Parathyroid adenoma (tissue), 2 donors: ENCODE measurements at regions not wholly inside any gene's neighbourhood (a gene's known extent, or its start where the extent isn't known, plus 50 kb on each side); places are given as distances from the start of the nearest gene placed in this dataset.

Source experiments
- H2AFZ ChIP-seq: fragments of 300-600 bp; sonication (generic); one replicate; pipeline ENCODE4 v1.7.0; 2017; ENCODE audit warnings: antibody characterized with exemption, mild to moderate bottlenecking
- H3K27ac ChIP-seq: fragments of 300-600 bp; sonication (generic); one replicate; pipeline ENCODE4 v1.7.0; 2017
- H3K27me3 ChIP-seq: fragments of 300-600 bp; sonication (generic); one replicate; pipeline ENCODE4 v1.7.0; 2017; ENCODE audit warnings: low read length; ENCODE audit not compliant: control insufficient read depth, insufficient read depth
- H3K36me3 ChIP-seq: fragments of 300-600 bp; sonication (generic); one replicate; pipeline ENCODE4 v1.7.0; 2017; ENCODE audit warnings: low read length; ENCODE audit not compliant: control insufficient read depth, insufficient read depth
- H3K4me1 ChIP-seq: fragments of 300-600 bp; sonication (generic); one replicate; pipeline ENCODE4 v1.7.0; 2017; ENCODE audit warnings: control low read depth
- H3K4me2 ChIP-seq: fragments of 300-600 bp; sonication (generic); one replicate; pipeline ENCODE4 v1.7.0; 2017; ENCODE audit warnings: low read length
- H3K4me3 ChIP-seq: fragments of 300-600 bp; sonication (generic); one replicate; pipeline ENCODE4 v1.7.0; 2017; ENCODE audit warnings: low read depth, low read length
- H3K79me2 ChIP-seq: fragments of 300-600 bp; sonication (generic); one replicate; pipeline ENCODE4 v1.7.0; 2017; ENCODE audit warnings: control low read depth
- H3K9ac ChIP-seq: fragments of 300-600 bp; sonication (generic); one replicate; pipeline ENCODE4 v1.7.0; 2017; ENCODE audit warnings: mild to moderate bottlenecking
- H3K9me3 ChIP-seq: fragments of 300-600 bp; sonication (generic); one replicate; pipeline ENCODE4 v1.7.0; 2017; ENCODE audit warnings: low read length; ENCODE audit not compliant: control insufficient read depth
- CTCF ChIP-seq: fragments of 300-600 bp; sonication (generic); IDR thresholded peaks from one replicate; pipeline ENCODE4 v1.7.0; 2017; ENCODE audit warnings: antibody characterized with exemption, mild to moderate bottlenecking
- donor health status: primary hyperparathyroidism.

- Histone ChIP-seq H3K4me3 (no peak overlapping the region), H3K9me3 (no peaks in the 10 kb centered on the region), H3K79me2 (no peaks in the 10 kb centered on the region), H3K9ac (no peak overlapping the region), H3K27me3 (no peaks in the 10 kb centered on the region), H3K36me3 (no peaks in the 10 kb centered on the region), H3K4me1 (no peaks in the 10 kb centered on the region), H3K27ac (no peak overlapping the region), H3K4me2 (no peak overlapping the region), H2AFZ (no peak overlapping the region)
- TF ChIP-seq CTCF: no peak
Measured at GRCh38 chr11:87484566-87484965, 446.8 kb downstream of the TMEM135 start.

- Histone ChIP-seq H3K4me1 (no peaks in the 10 kb centered on the region), H2AFZ (no peak overlapping the region), H3K9me3 (no peaks in the 10 kb centered on the region), H3K36me3 (no peaks in the 10 kb centered on the region), H3K4me3 (no peak overlapping the region), H3K4me2 (no peak overlapping the region), H3K27me3 (no peaks in the 10 kb centered on the region), H3K9ac (no peak overlapping the region), H3K79me2 (no peaks in the 10 kb centered on the region), H3K27ac (no peak overlapping the region)
- no peak for TF ChIP-seq CTCF
Measured at GRCh38 chr11:87477321-87477720, 439.6 kb downstream of the TMEM135 start.

- no peaks in the 10 kb centered on the region for H3K27me3 ChIP-seq
- H3K36me3 ChIP-seq: no peaks in the 10 kb centered on the region
- H3K4me3 ChIP-seq: no peak overlapping the region
- no peak overlapping the region for H3K4me2 ChIP-seq
- H3K9me3 ChIP-seq: no peaks in the 10 kb centered on the region
- H3K4me1 ChIP-seq: no peaks in the 10 kb centered on the region
- H3K9ac ChIP-seq: no peak overlapping the region
- no peak overlapping the region for H3K27ac ChIP-seq
- H2AFZ ChIP-seq: no peak overlapping the region
- TF ChIP-seq CTCF: no peak
- no peaks in the 10 kb centered on the region for H3K79me2 ChIP-seq
Measured at GRCh38 chr11:87473174-87473573, 435.4 kb downstream of the TMEM135 start.

- H3K9me3 ChIP-seq: no peaks in the 10 kb centered on the region
- no peak overlapping the region for H3K4me3 ChIP-seq
- H3K36me3 ChIP-seq: no peaks in the 10 kb centered on the region
- H3K4me2 ChIP-seq: no peak overlapping the region
- H3K27ac ChIP-seq: no peak overlapping the region
- no peak for TF ChIP-seq CTCF
- no peaks in the 10 kb centered on the region for H3K27me3 ChIP-seq
- no peaks in the 10 kb centered on the region for H3K4me1 ChIP-seq
- no peak overlapping the region for H2AFZ ChIP-seq
- H3K79me2 ChIP-seq: no peaks in the 10 kb centered on the region
- no peak overlapping the region for H3K9ac ChIP-seq
Measured at GRCh38 chr11:87466223-87466622, 428.5 kb downstream of the TMEM135 start.

GRCh38 chr11:87465716-87466115 is 428.0 kb downstream of the TMEM135 start:
- Histone ChIP-seq H3K27me3 (no peaks in the 10 kb centered on the region), H3K79me2 (no peaks in the 10 kb centered on the region), H3K36me3 (no peaks in the 10 kb centered on the region), H3K27ac (no peak overlapping the region), H3K4me2 (no peak overlapping the region), H3K4me1 (no peaks in the 10 kb centered on the region), H3K9me3 (no peaks in the 10 kb centered on the region), H3K9ac (no peak overlapping the region), H3K4me3 (no peak overlapping the region), H2AFZ (no peak overlapping the region)
- no peak for TF ChIP-seq CTCF
